Pancreas (tissue), 10 donors: ENCODE measurements at regions not wholly inside any gene's neighbourhood (a gene's known extent, or its start where the extent isn't known, plus 50 kb on each side); places are given as distances from the start of the nearest gene placed in this dataset.

ENCODE experiments used
- ATAC-seq, 4 donors: fragments of 200-7000 bp; cut with Tn5 transposase; one replicate each; pipeline versions ENCODE4 v1.8.0 to v1.9.1; 2020; ENCODE audit warnings: mild to moderate bottlenecking in 4 of 4, moderate library complexity in 4 of 4
- DNase-seq, 6 donors: peaks; one replicate each; pipeline ENCODE4 v3.0.0-alpha.2; 2020
- FAIRE-seq: peaks from 2 replicates; lab custom pipeline; 2012; peaks lifted over from hg19 to GRCh38; lab: Jason Lieb, UNC
- H3K27ac ChIP-seq, 4 donors: fragments of 200-600 bp; sonication (generic); 1 replicate in 3 of 4; 2 replicates in 1 of 4; pipeline versions ENCODE4 v1.5.0 to v1.8.0; 2020
- H3K27me3 ChIP-seq, 4 donors: fragments of 200-600 bp; one replicate each; pipeline ENCODE4 v1.8.0; 2021
- H3K36me3 ChIP-seq, 3 donors: fragments of 200-600 bp; sonication (generic) in 1 of 3; one replicate each; pipeline versions ENCODE4 v1.5.0 to v1.8.0; 2020 to 2021
- H3K4me1 ChIP-seq, 3 donors: fragments of 200-600 bp; one replicate each; pipeline ENCODE4 v1.8.0; 2021
- H3K4me3 ChIP-seq, 4 donors: fragments of 200-600 bp; sonication (generic) in 2 of 4; one replicate each; pipeline versions ENCODE4 v1.5.0 to v1.8.0; 2020 to 2021
- H3K9me3 ChIP-seq, 4 donors: fragments of 200-600 bp; one replicate each; pipeline ENCODE4 v1.8.0; 2021
- CTCF ChIP-seq, 4 donors: fragments of 200-600 bp; sonication (generic) in 3 of 4; IDR thresholded peaks; one replicate each; pipeline versions ENCODE4 v1.5.0 to v1.8.0; 2021; ENCODE audit warnings: antibody characterized with exemption in 4 of 4
- WGBS, 2 donors: extraction: QIAGEN DNeasy Blood & Tissue Kit; methylation state at CpG; one replicate each; pipeline ENCODE4 v1.1.7; 2013; 5-methylcytosine and 5-hydroxymethylcytosine counted together
- intact Hi-C, 3 donors: fragments of 100-400 bp; cut with DNase I; formaldehyde crosslinking; loops; one replicate each; pipeline versions ENCODE4 v1.11.1 to v1.14.2; 2022
- donor health status: healthy with polysubstance abuse.
- donor health status: DM: no; HTN: no; CAD: no; lungs with moderate emphysema.
- donor health status: DM: no; HTN: no; CAD: no.
- donor health status: control.
- donor health status: control.
- donor health status: Bipolar disorder and iron deficiency.
- donor health status: DM: yes; HTN: yes; CAD: no.
- donor health status: DM: no; HTN: no; CAD: no.
- donor health status: DM: no; HTN: no; CAD: no.
- donor health status: DM: yes; HTN: yes; CAD: no.

GRCh38 chr3:182233957-182234356 lies 522.2 kb downstream of the SOX2 start:
- no peak for TF ChIP-seq CTCF (IDR thresholded peaks at IDR 0.05)
- ATAC-seq (no peak), DNase-seq (no peak), FAIRE-seq (no peak)
- intact Hi-C loops: no loop called here
- H3K27ac ChIP-seq: no peak overlapping the region
- no peaks in the 10 kb centered on the region for H3K36me3 ChIP-seq
- H3K27me3 ChIP-seq: peaks cover 0 to 7% (median 0%) of the 10 kb centered on the region in 4 donors
- WGBS, 2 donors: 20 to 22% methylated on average over 3 of the region's 3 CpGs
- no peaks in the 10 kb centered on the region for H3K9me3 ChIP-seq
- H3K4me1 ChIP-seq: no peaks in the 10 kb centered on the region
- no peak overlapping the region for H3K4me3 ChIP-seq

- 18 to 39% methylated on average over 2 of the region's 2 CpGs for WGBS, 2 donors
- Histone ChIP-seq H3K9me3 (no peaks in the 10 kb centered on the region), H3K27ac (no peak overlapping the region), H3K27me3 (peaks cover 0 to 7% (median 0%) of the 10 kb centered on the region in 4 donors), H3K4me3 (no peak overlapping the region), H3K36me3 (no peaks in the 10 kb centered on the region), H3K4me1 (no peaks in the 10 kb centered on the region)
- FAIRE-seq: no peak
- intact Hi-C loops: no loop called here
- ATAC-seq: no peak
- no peak for DNase-seq
- no peak for TF ChIP-seq CTCF (IDR thresholded peaks at IDR 0.05)
These were observed 523.2 kb downstream of the SOX2 start for GRCh38 chr3:182234881-182235280.

- DNase-seq: no peak
- H3K27ac ChIP-seq: no peak overlapping the region
- WGBS, 2 donors: 47 to 48% methylated on average over 2 of the region's 2 CpGs
- intact Hi-C loops: no loop called here
- FAIRE-seq: no peak
- ATAC-seq: no peak
- no peak for TF ChIP-seq CTCF (IDR thresholded peaks at IDR 0.05)
- H3K27me3 ChIP-seq: peaks cover 0 to 7% (median 0%) of the 10 kb centered on the region in 4 donors
- no peaks in the 10 kb centered on the region for H3K4me1 ChIP-seq
- no peak overlapping the region for H3K4me3 ChIP-seq
- H3K36me3 ChIP-seq: no peaks in the 10 kb centered on the region
- H3K9me3 ChIP-seq: no peaks in the 10 kb centered on the region
These were observed 523.8 kb downstream of the SOX2 start for GRCh38 chr3:182235504-182235903.

GRCh38 chr3:182238126-182238525 lies 526.4 kb downstream of the SOX2 start:
- WGBS, 2 donors: 46 to 49% methylated on average over 8 of the region's 8 CpGs
- ATAC-seq (no peak), DNase-seq (peak in 1 of 6 donors; percentile 20), FAIRE-seq (no peak)
- no peak for TF ChIP-seq CTCF (IDR thresholded peaks at IDR 0.05)
- no peak overlapping the region for H3K27ac ChIP-seq
- H3K36me3 ChIP-seq: no peaks in the 10 kb centered on the region
- intact Hi-C loops: no loop called here
- no peaks in the 10 kb centered on the region for H3K9me3 ChIP-seq
- no peak overlapping the region for H3K4me3 ChIP-seq
- H3K4me1 ChIP-seq: no peaks in the 10 kb centered on the region
- peaks cover 0 to 7% (median 0%) of the 10 kb centered on the region in 4 donors for H3K27me3 ChIP-seq

GRCh38 chr3:182239316-182239715 lies 527.6 kb downstream of the SOX2 start:
- Histone ChIP-seq H3K4me3 (no peak overlapping the region), H3K27ac (no peak overlapping the region), H3K9me3 (no peaks in the 10 kb centered on the region), H3K36me3 (no peaks in the 10 kb centered on the region), H3K27me3 (peaks cover 0 to 7% (median 0%) of the 10 kb centered on the region in 4 donors), H3K4me1 (no peaks in the 10 kb centered on the region)
- intact Hi-C loops: no loop called here
- no peak for TF ChIP-seq CTCF (IDR thresholded peaks at IDR 0.05)
- FAIRE-seq (no peak), ATAC-seq (no peak), DNase-seq (no peak)
- 78 to 84% methylated on average over 2 of the region's 2 CpGs for WGBS, 2 donors
